Prostate gland (tissue), 2 donors: ENCODE measurements at regions not wholly inside any gene's neighbourhood (a gene's known extent, or its start where the extent isn't known, plus 50 kb on each side); places are given as distances from the start of the nearest gene placed in this dataset.

Experiments
- POLR2A ChIP-seq: fragments of 450-650 bp; IDR thresholded peaks from one replicate; pipeline ENCODE4 v1.6.1; 2016; ENCODE audit warnings: antibody characterized with exemption, mild to moderate bottlenecking
- POLR2AphosphoS5 ChIP-seq: sonication (generic); formaldehyde crosslinking; IDR thresholded peaks from one replicate; pipeline ENCODE4 v1.6.1; 2017; ENCODE audit warnings: antibody characterized with exemption
- TF ChIP-seq, protein P1 (sequence below), 4 experiments: fragments of 200-600 bp in 2 of 4; fragments of 450-650 bp in 2 of 4; sonication (generic) in 2 of 4; IDR thresholded peaks; 1 replicate in 3 of 4; 2 replicates in 1 of 4; pipeline ENCODE4 v1.5.1; 2016 to 2019; ENCODE audit warnings: antibody characterized with exemption in 4 of 4, mild to moderate bottlenecking in 2 of 4, moderate library complexity in 2 of 4

DNA sequence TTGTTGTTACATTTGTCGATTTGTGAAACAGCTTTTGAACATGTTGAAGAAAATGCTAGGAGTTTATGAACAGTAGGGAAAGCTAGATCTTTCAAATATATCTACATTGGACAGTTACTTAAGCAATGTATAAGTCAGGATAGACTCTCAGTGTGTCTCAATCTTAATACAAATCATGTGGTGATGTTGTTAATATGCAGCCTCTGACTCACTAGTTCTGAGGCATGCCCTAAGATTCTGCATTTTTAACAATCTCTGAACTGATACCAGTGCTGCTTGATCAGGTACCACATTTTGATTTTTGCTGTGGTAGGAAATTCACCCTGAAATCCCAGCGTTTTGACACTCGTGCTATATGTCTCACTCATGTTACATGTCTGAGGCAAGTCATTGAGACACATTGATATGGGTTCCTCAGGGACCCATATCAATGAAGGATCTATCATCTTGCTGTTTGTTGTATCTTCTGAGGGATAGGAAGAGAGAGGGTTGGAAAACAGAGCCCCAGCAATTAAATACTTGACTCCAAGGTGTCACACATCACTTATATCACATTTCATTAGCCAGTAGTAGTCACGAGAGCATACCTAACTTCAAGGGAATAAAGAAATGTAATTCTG, 597.9 kb downstream of the TAFA4 start:
- TF ChIP-seq, protein P1, sequence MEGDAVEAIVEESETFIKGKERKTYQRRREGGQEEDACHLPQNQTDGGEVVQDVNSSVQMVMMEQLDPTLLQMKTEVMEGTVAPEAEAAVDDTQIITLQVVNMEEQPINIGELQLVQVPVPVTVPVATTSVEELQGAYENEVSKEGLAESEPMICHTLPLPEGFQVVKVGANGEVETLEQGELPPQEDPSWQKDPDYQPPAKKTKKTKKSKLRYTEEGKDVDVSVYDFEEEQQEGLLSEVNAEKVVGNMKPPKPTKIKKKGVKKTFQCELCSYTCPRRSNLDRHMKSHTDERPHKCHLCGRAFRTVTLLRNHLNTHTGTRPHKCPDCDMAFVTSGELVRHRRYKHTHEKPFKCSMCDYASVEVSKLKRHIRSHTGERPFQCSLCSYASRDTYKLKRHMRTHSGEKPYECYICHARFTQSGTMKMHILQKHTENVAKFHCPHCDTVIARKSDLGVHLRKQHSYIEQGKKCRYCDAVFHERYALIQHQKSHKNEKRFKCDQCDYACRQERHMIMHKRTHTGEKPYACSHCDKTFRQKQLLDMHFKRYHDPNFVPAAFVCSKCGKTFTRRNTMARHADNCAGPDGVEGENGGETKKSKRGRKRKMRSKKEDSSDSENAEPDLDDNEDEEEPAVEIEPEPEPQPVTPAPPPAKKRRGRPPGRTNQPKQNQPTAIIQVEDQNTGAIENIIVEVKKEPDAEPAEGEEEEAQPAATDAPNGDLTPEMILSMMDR (IDR thresholded peaks at IDR 0.05) = no peak
- TF ChIP-seq POLR2A (no peak), POLR2AphosphoS5 (no peak)
